ENCODE measurements at regions not wholly inside any gene's neighbourhood (a gene's known extent, or its start where the extent isn't known, plus 50 kb on each side); places are given as distances from the start of the nearest gene placed in this dataset.
"Not testable (repeated sequence)": the region's sequence is repeated elsewhere in the genome, so short reads cannot be mapped to it uniquely, and the experiment has no call there.

DNA sequence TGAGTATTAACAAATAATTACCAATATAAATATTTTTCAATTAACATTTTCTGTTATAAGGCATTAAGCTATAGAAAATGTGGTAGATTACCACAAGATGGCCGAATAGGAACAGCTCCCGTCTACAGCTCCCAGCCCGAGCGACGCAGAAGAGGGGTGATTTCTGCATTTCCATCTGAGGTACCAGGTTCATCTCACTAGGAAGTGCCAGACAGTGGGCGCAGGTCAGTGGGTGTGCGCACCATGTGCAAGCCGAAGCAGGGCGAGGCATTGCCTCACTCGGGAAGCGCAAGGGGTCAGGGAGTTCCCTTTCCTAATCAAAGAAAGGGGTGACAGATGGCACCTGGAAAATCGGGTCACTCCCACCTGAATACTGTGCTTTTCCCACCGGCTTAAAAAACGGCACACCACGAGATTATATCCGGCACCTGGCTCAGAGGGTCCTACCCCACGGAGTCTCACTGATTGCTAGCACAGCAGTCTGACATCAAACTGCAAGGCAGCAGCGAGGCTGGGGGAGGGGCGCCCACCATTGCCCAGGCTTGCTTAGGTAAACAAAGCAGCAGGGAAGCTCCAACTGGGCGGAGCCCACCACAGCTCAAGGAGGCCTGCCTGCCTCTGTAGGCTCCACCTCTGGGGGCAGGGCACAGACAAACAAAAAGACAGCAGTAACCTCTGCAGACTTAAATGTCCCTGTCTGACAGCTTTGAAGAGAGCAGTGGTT, 808.4 kb downstream of the FSCB start:
- TF ChIP-seq, protein P1, sequence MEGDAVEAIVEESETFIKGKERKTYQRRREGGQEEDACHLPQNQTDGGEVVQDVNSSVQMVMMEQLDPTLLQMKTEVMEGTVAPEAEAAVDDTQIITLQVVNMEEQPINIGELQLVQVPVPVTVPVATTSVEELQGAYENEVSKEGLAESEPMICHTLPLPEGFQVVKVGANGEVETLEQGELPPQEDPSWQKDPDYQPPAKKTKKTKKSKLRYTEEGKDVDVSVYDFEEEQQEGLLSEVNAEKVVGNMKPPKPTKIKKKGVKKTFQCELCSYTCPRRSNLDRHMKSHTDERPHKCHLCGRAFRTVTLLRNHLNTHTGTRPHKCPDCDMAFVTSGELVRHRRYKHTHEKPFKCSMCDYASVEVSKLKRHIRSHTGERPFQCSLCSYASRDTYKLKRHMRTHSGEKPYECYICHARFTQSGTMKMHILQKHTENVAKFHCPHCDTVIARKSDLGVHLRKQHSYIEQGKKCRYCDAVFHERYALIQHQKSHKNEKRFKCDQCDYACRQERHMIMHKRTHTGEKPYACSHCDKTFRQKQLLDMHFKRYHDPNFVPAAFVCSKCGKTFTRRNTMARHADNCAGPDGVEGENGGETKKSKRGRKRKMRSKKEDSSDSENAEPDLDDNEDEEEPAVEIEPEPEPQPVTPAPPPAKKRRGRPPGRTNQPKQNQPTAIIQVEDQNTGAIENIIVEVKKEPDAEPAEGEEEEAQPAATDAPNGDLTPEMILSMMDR (IDR thresholded peaks at IDR 0.05; ENCODE audit: extremely low read depth in 1 of 2, insufficient read depth in 1 of 2, low read depth in 1 of 2, low read length in 2 of 2): not testable (repeated sequence)
- TF ChIP-seq POLR2A (IDR thresholded peaks at IDR 0.05; ENCODE audit: low read depth, low read length); EZH2 (IDR thresholded peaks at IDR 0.05; ENCODE audit: borderline replicate concordance, low read depth, low read length, severe bottlenecking); POLR2AphosphoS5 (IDR thresholded peaks at IDR 0.05; ENCODE audit: insufficient read depth, low read depth, low read length); MYC (IDR thresholded peaks at IDR 0.05; ENCODE audit: low read depth, low read length): not testable (repeated sequence)

Measured in endothelial cell of umbilical vein (primary cell).